ENCODE measurements at regions not wholly inside any gene's neighbourhood (a gene's known extent, or its start where the extent isn't known, plus 50 kb on each side); places are given as distances from the start of the nearest gene placed in this dataset.

GRCh38 chr13:104357672-104358354, 1291.6 kb upstream of the SLC10A2 start:
- DNase-seq (ENCODE audit: low read depth), result no peak

GRCh38 chr13:104357174-104357573, 1291.0 kb upstream of the SLC10A2 start:
- DNase-seq (ENCODE audit: low read depth), result no peak

GRCh38 chr13:104355041-104355670, 1288.9 kb upstream of the SLC10A2 start:
- no peak for DNase-seq (ENCODE audit: low read depth)

GRCh38 chr13:104327211-104327610, 1261.0 kb upstream of the SLC10A2 start:
- no peak for DNase-seq (ENCODE audit: low read depth)

- DNase-seq (ENCODE audit: low read depth), result no peak
These were observed 1260.3 kb upstream of the SLC10A2 start for GRCh38 chr13:104326523-104326922.

- no peak for DNase-seq (ENCODE audit: low read depth)
These were observed 1255.5 kb upstream of the SLC10A2 start for GRCh38 chr13:104321756-104322155.

GRCh38 chr13:104320446-104320845, 1254.2 kb upstream of the SLC10A2 start:
- DNase-seq (ENCODE audit: low read depth), result no peak

GRCh38 chr13:104318121-104318520, 1251.9 kb upstream of the SLC10A2 start:
- DNase-seq (ENCODE audit: low read depth), result no peak

- no peak for DNase-seq (ENCODE audit: low read depth)
These were observed 1249.4 kb upstream of the SLC10A2 start for GRCh38 chr13:104315606-104316005.

GRCh38 chr13:104314926-104315535, 1248.8 kb upstream of the SLC10A2 start:
- DNase-seq (ENCODE audit: low read depth), result no peak

- no peak for DNase-seq (ENCODE audit: low read depth)
These were observed 1248.1 kb upstream of the SLC10A2 start for GRCh38 chr13:104314321-104314720.

- DNase-seq (ENCODE audit: low read depth), result no peak
These were observed 1244.6 kb upstream of the SLC10A2 start for GRCh38 chr13:104310861-104311260.

GRCh38 chr13:104309431-104309830, 1243.2 kb upstream of the SLC10A2 start:
- DNase-seq (ENCODE audit: low read depth), result no peak

GRCh38 chr13:104301171-104301975, 1235.2 kb upstream of the SLC10A2 start:
- peak; percentile 56 for DNase-seq (ENCODE audit: low read depth)

- no peak for DNase-seq (ENCODE audit: low read depth)
These were observed 1230.9 kb upstream of the SLC10A2 start for GRCh38 chr13:104297075-104297474.

GRCh38 chr13:104296286-104296685, 1230.1 kb upstream of the SLC10A2 start:
- DNase-seq (ENCODE audit: low read depth), result peak; percentile 55

- no peak for DNase-seq (ENCODE audit: low read depth)
These were observed 1229.3 kb upstream of the SLC10A2 start for GRCh38 chr13:104295537-104295936.

GRCh38 chr13:104289400-104289799, 1223.2 kb upstream of the SLC10A2 start:
- no peak for DNase-seq (ENCODE audit: low read depth)

GRCh38 chr13:104288496-104288895, 1222.3 kb upstream of the SLC10A2 start:
- DNase-seq (ENCODE audit: low read depth), result no peak

- no peak for DNase-seq (ENCODE audit: low read depth)
These were observed 1220.5 kb upstream of the SLC10A2 start for GRCh38 chr13:104286566-104287290.

GRCh38 chr13:104281910-104282309, 1215.7 kb upstream of the SLC10A2 start:
- DNase-seq (ENCODE audit: low read depth), result no peak

GRCh38 chr13:104270731-104271130, 1204.5 kb upstream of the SLC10A2 start:
- DNase-seq (ENCODE audit: low read depth), result no peak

Data from forelimb muscle (tissue), 1 donor.